DMS153 treated with DMSO at 0.1 percent for 48 hours (cell line): ENCODE measurements at regions not wholly inside any gene's neighbourhood (a gene's known extent, or its start where the extent isn't known, plus 50 kb on each side); places are given as distances from the start of the nearest gene placed in this dataset.
"Not testable (repeated sequence)": the region's sequence is repeated elsewhere in the genome, so short reads cannot be mapped to it uniquely, and the experiment has no call there.

Experiments used
- DNase-seq: peaks from one replicate; lab custom pipeline; 2025; ENCODE audit not compliant: unreplicated experiment; lab: John Stamatoyannopoulos, UW

DNA sequence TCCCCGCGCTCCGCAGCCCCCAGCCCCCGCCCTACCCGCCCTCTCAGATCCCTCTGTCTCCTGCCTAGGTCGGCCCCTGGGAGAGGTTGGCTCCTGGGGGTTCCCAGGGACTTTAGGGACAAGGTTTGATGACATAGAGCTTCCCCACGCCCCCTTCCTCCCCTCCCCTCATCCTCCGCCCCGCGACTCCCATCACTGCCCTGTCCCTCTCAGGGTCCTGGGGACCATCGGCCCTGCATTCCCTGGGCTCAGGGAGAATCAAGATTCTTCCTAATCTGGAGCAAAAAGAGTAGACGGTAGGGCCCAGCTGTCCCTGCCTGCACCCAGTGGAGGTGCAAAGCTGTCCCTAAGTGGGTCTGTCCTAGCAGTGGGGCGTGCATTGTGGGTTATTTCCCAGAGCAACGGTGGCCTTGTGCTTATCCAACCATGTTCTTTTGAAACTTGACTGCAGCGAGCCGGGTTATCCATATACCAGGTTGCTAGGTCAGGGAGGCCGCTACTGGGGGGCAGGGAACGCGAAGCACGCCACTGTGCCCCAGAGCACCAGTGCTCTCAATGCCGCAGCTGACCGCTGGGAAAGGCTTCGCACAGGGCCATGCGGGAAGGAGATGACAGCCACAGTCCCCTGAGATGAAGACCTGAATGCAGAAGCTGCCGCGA, 124.4 kb upstream of the PRMT8 start:
- no peak for DNase-seq

DNA sequence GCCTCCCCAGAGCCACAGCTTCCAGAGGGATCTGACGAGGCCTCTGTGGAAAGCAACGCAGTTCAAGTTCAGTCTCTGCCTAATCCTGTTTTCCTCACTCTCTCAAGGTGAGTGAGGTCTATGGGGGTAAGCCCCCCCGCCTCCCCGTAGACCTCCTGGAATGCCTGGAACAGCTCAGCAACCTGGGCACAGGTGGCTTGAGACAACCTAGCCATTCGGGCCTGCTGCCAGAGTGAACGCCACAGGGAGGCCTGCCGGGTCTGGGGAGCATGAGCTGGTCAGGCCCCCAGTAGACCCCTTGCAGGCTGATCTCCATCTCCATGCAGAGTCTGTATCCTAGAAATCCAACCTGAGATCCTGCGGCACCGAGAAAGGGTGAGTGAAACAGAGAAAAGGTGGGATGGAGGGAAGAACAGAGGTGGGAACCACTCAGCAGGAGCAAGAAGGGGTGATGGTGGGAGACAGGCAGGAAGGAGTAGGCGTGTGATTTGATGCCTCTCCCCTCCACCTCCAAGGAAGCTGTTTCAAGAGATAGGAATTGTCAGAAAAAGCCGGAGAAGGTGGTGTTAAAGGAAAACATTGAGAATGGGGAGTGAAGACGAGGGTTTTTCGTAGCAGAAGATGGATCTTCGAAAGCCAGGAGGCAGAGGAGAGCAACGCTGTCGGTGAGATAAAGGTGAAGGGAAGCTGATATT, 123.1 kb upstream of the PRMT8 start:
- no peak for DNase-seq

DNA sequence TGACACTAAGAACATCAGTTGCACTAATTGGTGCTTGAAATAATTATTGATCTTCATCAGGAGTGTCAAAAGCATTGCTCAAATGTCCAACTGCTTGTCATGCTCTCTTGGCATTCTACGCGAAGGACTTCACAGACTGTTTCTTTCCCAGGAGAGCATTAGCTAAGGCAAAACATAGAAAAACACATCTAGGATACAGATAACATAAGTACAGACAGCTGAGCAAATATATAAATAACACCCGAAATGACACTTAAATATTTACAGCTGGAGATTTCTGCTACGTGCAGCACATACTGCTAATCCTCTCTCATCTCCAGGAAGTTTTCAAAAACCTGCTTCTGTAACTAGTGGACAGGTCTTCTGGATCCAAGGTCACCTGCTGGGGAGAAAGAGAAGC, 120.0 kb upstream of the PRMT8 start:
- peak; percentile 52 for DNase-seq

DNA sequence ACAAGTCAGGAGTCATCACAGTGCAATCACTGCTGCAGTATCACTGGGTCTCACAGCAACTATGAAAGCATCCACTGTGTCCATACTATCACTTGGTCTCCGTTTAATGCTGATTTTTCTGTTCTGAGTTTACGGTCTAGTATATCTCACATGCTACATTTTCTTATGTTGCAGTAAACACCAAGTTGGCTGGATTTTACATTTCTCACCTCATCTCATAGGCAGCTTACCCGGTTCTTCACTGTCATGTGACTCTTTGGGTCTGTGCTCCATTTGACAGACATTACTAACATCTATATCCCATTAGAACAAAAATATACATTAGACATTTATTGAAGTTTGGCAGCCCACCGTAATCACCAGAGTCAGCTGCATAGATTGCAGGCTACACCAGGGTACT, 115.7 kb upstream of the PRMT8 start:
- DNase-seq: no peak

DNA sequence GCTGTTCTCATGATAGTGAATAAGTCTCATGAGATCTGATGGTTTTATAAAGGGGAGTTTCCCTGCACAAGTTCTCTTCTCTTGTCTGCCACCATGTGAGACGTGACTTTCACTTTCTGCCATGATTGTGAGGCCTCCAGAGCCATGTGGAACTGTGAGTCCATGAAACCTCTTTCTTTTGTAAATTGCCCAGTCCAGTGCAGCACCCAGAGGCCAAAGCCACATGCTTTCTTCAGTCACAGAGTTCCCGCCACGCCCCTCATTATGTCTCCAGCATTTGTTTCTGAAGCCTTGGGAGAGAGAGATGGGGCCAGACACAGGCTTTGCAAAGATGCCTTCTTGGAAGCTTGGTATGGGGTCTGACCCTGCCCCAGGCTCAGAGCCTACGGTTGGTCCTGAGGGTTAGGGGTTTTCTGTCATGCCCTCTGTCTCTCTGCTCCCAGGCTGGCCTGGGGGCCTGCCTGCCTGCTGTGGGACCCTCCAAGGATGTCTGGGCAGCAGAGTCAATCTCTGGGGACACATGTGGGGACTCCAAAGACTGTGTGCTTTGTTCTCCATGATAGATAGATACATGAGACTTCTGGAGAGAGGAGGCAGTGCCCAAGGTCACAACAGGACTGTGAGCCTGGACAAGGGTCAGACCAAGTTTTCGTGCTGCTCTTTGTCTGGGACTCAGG, 114.1 kb upstream of the PRMT8 start:
- no peak for DNase-seq

DNA sequence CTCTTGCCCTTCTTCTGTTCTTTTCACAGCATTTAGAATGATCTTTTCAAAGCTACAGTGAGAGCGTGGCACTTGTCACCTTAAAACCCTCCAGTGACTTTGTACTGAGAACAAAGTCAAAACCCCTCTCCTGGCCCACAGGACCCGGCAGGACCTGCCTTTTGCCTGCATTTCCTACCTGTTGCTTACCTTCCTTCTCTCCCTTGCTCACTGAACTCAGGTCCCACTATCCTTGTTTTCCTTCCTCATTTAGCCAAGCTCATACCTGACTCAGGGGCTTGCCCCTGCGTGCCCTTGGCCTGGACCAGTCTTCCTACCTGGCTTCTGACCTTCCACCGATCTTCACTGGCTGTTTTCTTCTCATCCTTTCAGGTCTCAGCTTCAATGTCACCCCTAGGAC, 112.3 kb upstream of the PRMT8 start:
- no peak for DNase-seq

DNA sequence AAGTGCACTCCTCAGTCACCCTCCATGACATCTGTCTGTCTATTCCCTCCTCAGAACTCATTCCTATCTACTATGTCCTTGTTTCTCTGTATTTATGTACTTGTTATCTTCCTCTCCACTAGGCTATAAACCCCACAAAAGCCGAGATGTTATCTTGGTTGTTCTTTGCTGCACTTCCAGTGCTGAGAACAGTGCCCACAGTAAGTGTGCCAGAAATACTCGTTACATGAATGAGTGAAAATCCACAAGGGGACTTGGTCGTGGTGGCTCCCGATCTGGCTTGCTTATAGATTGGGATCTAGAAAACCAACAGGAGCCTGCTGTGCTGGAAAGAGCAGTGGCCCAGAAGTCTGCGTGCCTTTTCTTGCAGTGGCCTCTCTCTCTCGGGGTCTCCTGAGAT, 111.9 kb upstream of the PRMT8 start:
- no peak for DNase-seq

DNA sequence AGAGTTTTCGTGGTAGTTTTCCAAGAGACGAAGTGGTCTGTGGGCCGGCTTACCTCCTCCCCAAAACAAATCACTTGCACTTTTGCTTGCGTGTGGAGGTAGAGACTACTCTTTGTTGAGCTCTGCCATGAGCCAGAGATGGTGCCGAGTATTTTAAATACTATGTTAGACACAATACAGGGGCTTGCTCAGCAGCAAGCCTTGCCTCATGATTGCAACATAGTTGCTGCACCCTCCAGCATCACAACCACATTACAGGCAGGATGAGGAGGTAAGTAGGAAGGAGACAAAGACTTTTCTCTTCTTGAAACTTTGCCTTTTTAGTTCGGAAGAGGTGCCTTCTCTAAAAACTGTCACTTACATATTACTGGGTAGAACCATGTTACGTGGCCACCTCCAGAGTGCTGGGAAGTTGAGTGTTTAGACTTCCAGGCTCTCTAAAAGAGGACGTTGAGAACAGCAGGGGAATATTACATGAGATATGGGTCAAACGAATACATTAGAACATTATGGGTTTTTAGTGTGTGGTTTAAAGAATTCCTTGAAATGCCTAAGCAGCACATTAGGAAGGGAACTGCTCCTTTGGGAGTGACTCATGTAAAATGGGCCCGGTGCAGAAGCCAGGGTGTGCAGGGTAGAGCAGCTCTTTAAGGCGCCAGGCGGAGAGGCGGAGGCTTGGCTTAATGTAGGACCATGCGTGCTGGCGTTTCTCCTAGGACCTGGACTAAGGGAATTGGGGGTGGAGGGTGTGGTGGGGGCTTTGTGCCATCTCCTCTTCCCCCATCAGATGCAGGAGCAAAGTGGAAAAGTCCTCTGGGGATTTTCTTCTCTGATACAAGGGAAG, 110.6 kb upstream of the PRMT8 start:
- no peak for DNase-seq

DNA sequence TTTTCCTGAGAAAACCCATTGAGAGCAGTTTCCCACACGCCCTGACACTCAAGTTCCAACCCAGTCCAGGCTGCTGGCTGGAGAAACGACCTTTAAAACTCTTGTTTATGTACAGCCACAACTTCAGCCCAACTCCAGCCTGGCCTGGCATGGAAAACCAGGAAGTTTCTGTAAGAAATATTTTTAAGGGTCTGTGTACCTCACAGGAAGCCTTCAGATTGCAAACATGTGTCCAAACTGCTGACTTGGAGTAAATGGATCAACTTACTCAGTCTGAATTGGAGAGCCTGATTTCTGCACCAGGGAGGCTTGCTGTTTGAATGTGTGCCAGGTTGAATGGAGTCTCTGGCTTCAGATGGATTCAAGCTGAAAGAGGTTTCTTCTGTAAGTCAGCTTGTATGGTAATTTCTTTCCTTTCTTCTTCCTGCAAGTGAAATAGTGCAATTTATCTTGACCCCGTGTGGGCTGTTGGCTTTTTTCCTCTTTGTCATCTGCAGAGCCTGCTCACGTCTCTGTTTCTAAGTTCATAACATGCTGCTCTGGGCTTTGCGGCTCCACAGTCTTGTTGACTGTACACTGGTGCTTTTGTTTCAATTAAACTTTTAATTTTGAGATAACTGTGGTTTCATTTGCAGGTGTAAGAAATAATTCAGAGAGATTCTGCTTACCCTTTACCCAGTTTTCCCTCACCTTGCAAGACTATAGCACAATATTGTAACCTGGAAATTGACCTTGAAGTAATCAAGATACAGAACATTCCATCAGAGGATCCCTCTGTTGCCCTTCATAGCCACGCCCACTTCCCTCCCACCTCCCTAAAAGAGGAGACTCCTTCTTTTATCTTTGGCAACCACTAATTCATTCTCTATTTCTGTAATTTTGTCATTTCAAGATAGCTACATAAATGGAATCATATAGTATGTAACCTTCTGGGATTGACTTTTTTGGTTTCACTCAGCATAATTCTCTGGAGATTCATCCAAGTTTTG, 109.7 kb upstream of the PRMT8 start:
- no peak for DNase-seq

DNA sequence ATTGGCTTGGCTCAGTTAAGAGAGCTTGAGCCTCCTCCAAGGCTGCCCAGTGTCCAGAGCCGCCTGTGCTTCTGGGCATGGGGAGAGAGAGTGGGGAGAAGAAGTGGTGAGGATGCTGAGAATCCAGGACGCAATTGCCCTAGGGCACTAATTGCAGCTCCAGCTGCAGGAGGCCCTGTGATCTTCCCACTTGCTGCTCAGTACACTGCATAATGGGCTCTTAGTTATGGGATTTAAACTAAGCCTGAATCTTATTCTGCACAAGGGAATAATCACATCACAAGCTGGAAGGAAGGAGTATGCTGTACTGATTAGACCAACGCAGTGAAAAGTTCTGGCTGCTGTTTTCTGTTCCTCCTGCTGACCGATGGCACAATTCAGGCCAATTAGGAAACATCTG, 101.0 kb upstream of the PRMT8 start:
- DNase-seq: no peak

DNA sequence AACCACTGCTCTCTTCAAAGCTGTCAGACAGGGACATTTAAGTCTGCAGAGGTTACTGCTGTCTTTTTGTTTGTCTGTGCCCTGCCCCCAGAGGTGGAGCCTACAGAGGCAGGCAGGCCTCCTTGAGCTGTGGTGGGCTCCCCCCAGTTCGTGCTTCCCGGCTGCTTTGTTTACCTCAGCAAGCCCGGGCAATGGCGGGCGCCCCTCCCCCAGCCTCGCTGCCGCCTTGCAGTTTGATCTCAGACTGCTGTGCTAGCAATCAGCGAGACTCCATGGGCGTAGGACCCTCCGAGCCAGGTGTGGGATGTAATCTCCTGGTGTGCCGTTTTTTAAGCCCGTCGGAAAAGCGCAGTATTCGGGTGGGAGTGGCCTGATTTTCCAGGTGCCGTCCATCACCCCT, 93.4 kb upstream of the PRMT8 start:
- DNase-seq: not testable (repeated sequence)

DNA sequence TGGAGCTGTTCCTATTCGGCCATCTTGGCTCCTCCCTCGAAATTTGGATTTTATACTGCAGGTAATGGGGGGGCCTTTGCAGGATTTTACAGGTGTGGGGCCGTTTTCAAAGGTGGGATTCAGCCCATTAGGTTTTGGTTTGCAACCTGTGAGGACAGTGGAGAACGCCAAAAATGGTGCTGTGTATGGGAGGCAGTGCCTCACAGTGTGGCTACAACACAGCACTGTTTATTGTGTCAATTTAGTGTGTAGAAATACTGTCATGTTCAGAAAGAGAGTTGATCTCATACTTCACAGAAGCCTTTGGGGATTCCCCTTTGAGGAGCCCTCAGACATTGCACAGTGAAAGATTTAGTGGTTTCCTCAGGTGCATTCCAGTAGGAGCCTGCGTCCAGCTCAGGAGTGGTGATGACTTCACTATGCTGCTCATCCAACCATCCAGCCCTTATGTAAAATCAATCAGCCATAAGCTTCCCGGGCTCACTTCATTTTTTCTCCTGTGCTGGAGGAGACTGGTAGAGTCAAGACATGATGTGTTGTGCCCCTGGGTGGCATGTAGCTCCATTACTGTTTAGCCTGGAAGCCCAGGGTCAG, 92.7 kb upstream of the PRMT8 start:
- no peak for DNase-seq

DNA sequence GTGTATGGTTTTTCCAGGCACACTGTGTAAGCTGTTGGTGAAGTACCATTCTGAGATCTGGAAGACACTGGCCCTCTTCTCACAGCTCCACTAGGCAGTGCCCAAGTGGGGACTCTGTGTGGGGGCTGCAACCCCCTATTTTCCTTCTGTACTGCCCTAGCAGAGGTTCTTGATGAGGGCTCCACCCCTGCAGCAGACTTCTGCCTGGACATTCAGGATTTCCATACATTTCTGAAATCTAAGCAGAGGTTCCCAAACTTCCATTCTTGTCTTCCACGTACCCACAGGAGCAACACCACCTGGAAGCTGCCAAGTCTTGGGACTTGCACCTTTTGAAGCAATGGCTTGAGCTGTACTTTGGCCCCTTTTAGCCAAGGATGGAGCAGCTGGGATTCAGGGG, 85.2 kb upstream of the PRMT8 start:
- no peak for DNase-seq

DNA sequence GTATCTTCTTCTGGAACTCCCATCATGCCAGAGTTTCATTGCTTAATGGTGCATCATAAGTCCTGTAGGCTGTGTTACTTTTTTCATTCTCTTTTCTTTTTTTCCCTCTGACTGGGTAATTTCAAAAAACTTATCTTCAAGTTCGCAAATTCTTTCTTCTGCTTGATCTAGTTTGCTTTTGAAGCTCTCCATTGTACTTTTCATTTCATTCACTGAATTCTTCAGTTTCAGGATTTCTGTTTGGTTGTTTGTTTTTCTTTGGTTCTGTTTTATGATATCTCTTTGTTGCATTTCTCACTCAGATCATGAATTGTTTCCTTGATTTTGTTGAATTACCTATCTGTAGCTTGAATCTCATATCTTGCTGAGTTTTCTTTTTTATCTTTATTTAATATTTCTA, 83.3 kb upstream of the PRMT8 start:
- no peak for DNase-seq

DNA sequence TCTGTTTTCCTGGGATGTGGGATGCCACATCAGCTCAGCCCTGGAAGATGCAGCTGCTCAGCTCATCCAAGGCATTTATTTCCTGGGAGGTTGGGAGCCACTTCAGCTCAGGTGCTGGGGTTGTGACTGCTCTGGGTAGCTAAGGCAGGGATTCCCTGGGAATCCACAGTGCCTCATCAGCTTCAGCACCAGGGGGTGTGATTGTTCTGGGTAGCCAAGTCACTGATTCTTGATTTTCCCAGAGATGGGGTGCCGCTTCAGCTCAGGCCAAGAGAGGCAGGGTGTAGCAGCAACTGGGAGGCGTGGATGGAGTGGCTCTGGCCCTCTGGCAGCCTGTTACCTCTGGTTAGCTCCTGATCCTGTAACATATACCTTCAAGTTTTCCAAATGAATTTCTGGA, 81.3 kb upstream of the PRMT8 start:
- DNase-seq: no peak

DNA sequence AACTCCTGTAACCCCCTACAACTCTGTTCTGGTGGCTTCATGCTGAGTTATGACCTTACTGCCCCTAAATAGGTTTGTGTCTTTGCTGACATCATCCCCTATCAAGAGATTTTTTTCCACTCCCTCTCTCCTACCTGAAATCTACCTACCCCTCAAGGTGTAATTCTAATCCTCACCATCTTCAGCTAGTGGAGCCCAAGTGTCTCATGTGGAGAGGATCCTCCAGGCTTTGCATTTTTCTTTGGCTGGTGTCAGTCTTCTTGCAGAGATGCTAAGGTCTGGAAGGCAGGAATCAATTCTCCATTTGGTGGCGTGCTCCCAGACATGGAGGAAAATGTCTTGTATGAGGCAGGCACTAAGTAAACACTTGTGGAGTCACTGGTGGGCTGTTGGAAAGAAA, 74.8 kb upstream of the PRMT8 start:
- DNase-seq: no peak

DNA sequence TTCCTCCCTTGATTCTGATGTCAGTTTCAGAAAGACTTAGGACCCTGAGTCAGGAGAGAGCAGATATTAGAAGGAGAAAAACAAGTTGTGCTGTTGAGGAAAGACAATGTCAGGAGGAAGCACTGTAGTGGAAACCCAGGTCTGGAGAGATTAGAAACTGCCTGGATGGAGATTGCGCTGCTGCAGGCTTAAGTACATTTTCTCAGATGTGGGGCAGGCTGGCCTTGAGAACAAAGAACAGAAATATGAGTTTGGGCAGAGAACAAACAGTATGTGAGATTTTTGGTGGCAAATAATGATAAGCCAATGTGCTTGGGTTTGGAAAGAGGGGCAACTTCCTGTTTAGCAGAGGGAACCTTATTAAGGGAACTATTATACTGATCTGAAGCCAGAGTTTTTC, 74.3 kb upstream of the PRMT8 start:
- no peak for DNase-seq

DNA sequence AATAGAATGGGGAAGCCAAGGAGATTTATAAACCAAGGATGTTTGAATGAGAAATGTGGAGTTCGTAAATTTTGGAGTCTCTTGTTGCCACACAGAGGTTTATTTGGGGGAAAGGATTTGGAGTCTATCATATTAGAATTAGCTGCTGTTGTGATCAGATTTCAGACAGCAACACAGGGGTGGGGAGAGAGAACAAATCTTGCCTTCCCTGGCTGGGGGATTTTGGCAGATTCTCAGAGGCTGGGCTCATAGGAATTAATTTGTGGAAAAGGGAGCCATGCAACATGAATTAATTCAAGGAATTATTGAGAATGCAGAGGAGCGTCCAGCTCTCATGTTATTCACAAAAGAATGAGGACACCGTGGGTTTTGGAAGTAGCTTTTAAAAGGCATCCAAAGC, 73.9 kb upstream of the PRMT8 start:
- DNase-seq: no peak

DNA sequence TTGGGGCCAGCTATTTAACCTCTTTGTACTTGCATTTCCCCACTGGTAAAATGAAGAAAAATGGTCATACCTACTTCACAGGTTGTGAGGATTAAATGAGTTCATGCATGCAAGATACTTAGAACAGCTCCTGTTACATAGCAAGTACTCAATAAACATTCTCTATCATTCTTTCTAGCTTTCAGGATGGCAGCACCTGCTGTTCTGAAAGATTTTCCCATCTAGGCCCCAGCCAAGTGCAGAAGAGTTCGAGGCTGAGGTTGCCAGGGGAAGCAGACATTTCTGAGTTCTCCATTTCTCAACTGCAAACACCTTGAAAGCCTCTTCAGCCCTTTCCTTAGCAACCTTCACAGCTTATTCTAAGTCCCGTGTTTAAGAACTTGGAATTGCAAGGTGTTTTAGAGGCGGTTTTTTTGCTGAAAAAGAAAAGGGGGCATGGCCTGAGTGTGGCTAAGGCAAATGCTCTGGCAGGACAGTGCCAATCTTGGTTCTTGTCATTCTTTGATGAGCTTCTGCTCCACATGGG, 73.0 kb upstream of the PRMT8 start:
- no peak for DNase-seq
